ENCODE measurements at regions not wholly inside any gene's neighbourhood (a gene's known extent, or its start where the extent isn't known, plus 50 kb on each side); places are given as distances from the start of the nearest gene placed in this dataset.

- no peak overlapping the region for H3K27ac Mint-ChIP-seq (ENCODE audit: unreplicated experiment)
- H3K27me3 Mint-ChIP-seq (ENCODE audit: unreplicated experiment): no peaks in the 10 kb centered on the region
- intact Hi-C loops (cut with micrococcal nuclease; ENCODE audit: unreplicated experiment): no loop called here
- no peak for TF ChIP-seq CTCF (IDR thresholded peaks at IDR 0.05; ENCODE audit: unreplicated experiment)
- CTCF ChIA-PET: no interaction called here
- DNase-seq: no peak
- H3K9me3 Mint-ChIP-seq (ENCODE audit: low read depth, unreplicated experiment): peaks cover 7% of the 10 kb centered on the region
- no peaks in the 10 kb centered on the region for H3K4me1 Mint-ChIP-seq (ENCODE audit: low read depth, unreplicated experiment)
- BruUV-seq (replicated peaks): no TSS peak
- H3K36me3 Mint-ChIP-seq (ENCODE audit: insufficient read depth, unreplicated experiment): no peaks in the 10 kb centered on the region
- no peak overlapping the region for H3K4me3 Mint-ChIP-seq (ENCODE audit: low read depth, unreplicated experiment)
These were observed 690.3 kb downstream of the REEP3 start for GRCh38 chr10:64211466-64211865.

- no peak for DNase-seq
- no TSS peak for BruUV-seq (replicated peaks)
- TF ChIP-seq CTCF (IDR thresholded peaks at IDR 0.05; ENCODE audit: unreplicated experiment): no peak
- CTCF ChIA-PET: interaction anchor here (0.6 kb wide), 1 partner anchor 450 kb away, joined by 3 read pairs; no protein-coding TSS in a partner anchor
- no peaks in the 10 kb centered on the region for H3K9me3 Mint-ChIP-seq (ENCODE audit: low read depth, unreplicated experiment)
- H3K36me3 Mint-ChIP-seq (ENCODE audit: insufficient read depth, unreplicated experiment): no peaks in the 10 kb centered on the region
- no peaks in the 10 kb centered on the region for H3K4me1 Mint-ChIP-seq (ENCODE audit: low read depth, unreplicated experiment)
- no peak overlapping the region for H3K4me3 Mint-ChIP-seq (ENCODE audit: low read depth, unreplicated experiment)
- no peaks in the 10 kb centered on the region for H3K27me3 Mint-ChIP-seq (ENCODE audit: unreplicated experiment)
- no peak overlapping the region for H3K27ac Mint-ChIP-seq (ENCODE audit: unreplicated experiment)
- intact Hi-C loops (cut with micrococcal nuclease; ENCODE audit: unreplicated experiment): no loop called here
These were observed 693.9 kb downstream of the REEP3 start for GRCh38 chr10:64215088-64215487.

- Mint-ChIP-seq H3K4me3 (ENCODE audit: low read depth, unreplicated experiment) (no peak overlapping the region), H3K27ac (ENCODE audit: unreplicated experiment) (no peak overlapping the region), H3K9me3 (ENCODE audit: low read depth, unreplicated experiment) (peaks cover 5% of the 10 kb centered on the region), H3K36me3 (ENCODE audit: insufficient read depth, unreplicated experiment) (no peaks in the 10 kb centered on the region), H3K4me1 (ENCODE audit: low read depth, unreplicated experiment) (no peaks in the 10 kb centered on the region), H3K27me3 (ENCODE audit: unreplicated experiment) (no peaks in the 10 kb centered on the region)
- DNase-seq: no peak
- intact Hi-C loops (cut with micrococcal nuclease; ENCODE audit: unreplicated experiment): no loop called here
- no peak for TF ChIP-seq CTCF (IDR thresholded peaks at IDR 0.05; ENCODE audit: unreplicated experiment)
- CTCF ChIA-PET: interaction anchor here (0.7 kb wide), 1 partner anchor 46 kb away, joined by 3 read pairs; no protein-coding TSS in a partner anchor
- no TSS peak for BruUV-seq (replicated peaks)
These were observed 698.2 kb downstream of the REEP3 start for GRCh38 chr10:64219271-64220025.

- BruUV-seq (replicated peaks): no TSS peak
- intact Hi-C loops (cut with micrococcal nuclease; ENCODE audit: unreplicated experiment): no loop called here
- TF ChIP-seq CTCF (IDR thresholded peaks at IDR 0.05; ENCODE audit: unreplicated experiment): no peak
- H3K36me3 Mint-ChIP-seq (ENCODE audit: insufficient read depth, unreplicated experiment): no peaks in the 10 kb centered on the region
- no peaks in the 10 kb centered on the region for H3K27me3 Mint-ChIP-seq (ENCODE audit: unreplicated experiment)
- H3K4me1 Mint-ChIP-seq (ENCODE audit: low read depth, unreplicated experiment): no peaks in the 10 kb centered on the region
- peaks cover 6% of the 10 kb centered on the region for H3K9me3 Mint-ChIP-seq (ENCODE audit: low read depth, unreplicated experiment)
- CTCF ChIA-PET: interaction anchor here (0.6 kb wide), 1 partner anchor 435 kb away, joined by 3 read pairs; no protein-coding TSS in a partner anchor
- DNase-seq: no peak
- no peak overlapping the region for H3K4me3 Mint-ChIP-seq (ENCODE audit: low read depth, unreplicated experiment)
- no peak overlapping the region for H3K27ac Mint-ChIP-seq (ENCODE audit: unreplicated experiment)
These were observed 713.3 kb downstream of the REEP3 start for GRCh38 chr10:64234489-64234888.
